GM13977 (cell line): ENCODE measurements at regions not wholly inside any gene's neighbourhood (a gene's known extent, or its start where the extent isn't known, plus 50 kb on each side); places are given as distances from the start of the nearest gene placed in this dataset.

Experiments used
- DNase-seq: peaks from one replicate; pipeline ENCODE4 v3.0.0; 2012; ENCODE audit warnings: low spot score
- CTCF ChIP-seq: IDR thresholded peaks from 2 replicates; pipeline ENCODE4 v1.5.1; 2012; ENCODE audit warnings: mild to moderate bottlenecking, control low read depth; ENCODE audit not compliant: insufficient read depth; ENCODE audit errors: extremely low read depth, missing control alignments
- in situ Hi-C: fragments of 300-500 bp; cut with MboI; formaldehyde crosslinking; loops from one replicate; pipeline ENCODE4 v1.12.0; 2022; ENCODE audit warnings: low sequenced_read_pairs, low pct_unique_long_range_greater_than_20kb, mixed read lengths, inconsistent platforms; ENCODE audit not compliant: unreplicated experiment

DNA sequence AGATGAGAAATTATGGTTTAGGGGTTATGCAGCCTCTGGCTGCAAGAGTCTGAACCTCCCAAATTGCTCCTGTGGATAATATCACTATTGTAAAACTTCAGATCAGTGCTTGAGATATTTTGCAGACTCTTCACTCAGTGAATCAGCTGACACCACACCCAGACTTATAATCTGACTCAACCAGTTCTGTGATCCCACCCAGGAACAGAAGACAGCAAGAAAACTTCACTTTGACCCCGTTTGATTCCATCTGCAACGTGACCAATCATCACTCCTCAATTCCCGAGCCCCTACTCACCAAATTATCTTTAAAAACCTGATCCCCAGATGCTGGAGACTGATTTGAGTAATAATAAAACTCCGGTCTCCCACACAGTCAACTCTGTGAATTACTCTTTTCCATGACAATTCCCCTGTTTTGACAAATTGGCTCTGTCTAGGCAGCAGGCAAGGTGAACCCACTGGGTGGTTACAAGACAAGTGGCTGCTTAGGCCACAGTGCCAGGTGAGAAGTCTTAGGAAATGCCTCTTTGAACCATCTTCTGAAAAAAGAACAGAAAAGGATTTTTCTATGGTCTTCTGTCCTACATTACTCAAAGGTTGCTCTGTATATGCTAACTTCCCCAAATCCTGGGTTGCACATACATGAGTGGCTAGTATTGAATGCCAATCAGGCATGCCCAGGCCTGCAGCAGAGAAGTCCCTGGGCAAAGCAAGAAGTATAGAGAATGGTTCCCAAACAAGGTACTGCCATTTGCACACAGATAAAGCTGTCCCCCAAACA, 588.0 kb downstream of the PRELID2 start:
- in situ Hi-C loops: no loop called here
- no peak for TF ChIP-seq CTCF
- no peak for DNase-seq

- in situ Hi-C loops: no loop called here
Observed at GRCh38 chr5:145246379-145246778, 588.8 kb downstream of the PRELID2 start.

GRCh38 chr5:145245354-145245753, 589.8 kb downstream of the PRELID2 start:
- in situ Hi-C loops: no loop called here
- TF ChIP-seq CTCF: no peak
- no peak for DNase-seq

More at GRCh38 chr5:145246379-145246778, 588.8 kb downstream of the PRELID2 start:
- no peak for DNase-seq
- no peak for TF ChIP-seq CTCF

GRCh38 chr5:145244788-145245187, 590.4 kb downstream of the PRELID2 start:
- DNase-seq: no peak
- TF ChIP-seq CTCF: no peak
- in situ Hi-C loops: no loop called here

GRCh38 chr5:145244251-145244650, 590.9 kb downstream of the PRELID2 start:
- in situ Hi-C loops: no loop called here
- no peak for DNase-seq
- TF ChIP-seq CTCF: no peak

DNA sequence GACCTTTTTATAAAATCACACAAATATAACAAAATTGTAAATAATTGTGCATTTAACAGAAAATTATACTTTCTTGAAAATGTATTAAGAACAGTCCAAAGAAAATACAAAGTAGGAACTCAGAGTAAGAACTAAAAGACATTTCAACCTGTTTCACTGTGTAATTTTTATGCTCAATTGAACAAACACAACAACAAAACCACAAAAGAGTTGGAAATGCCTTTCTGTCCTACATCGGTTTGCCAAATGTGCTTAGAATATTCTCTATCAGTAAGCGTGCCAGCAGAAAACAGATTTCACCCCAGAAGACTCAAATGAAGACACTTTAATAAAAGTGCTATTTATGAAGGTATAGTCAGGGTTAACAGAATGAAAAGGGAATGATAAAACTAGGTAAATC, 592.1 kb downstream of the PRELID2 start:
- TF ChIP-seq CTCF: no peak
- in situ Hi-C loops: no loop called here
- no peak for DNase-seq
